H9 (cell line): ENCODE measurements at regions not wholly inside any gene's neighbourhood (a gene's known extent, or its start where the extent isn't known, plus 50 kb on each side); places are given as distances from the start of the nearest gene placed in this dataset.
A peak's percentile ranks its signal among the peaks of the same experiment; 100 is the strongest.

ENCODE experiments used
- DNase-seq: peaks from one replicate; pipeline ENCODE4 v3.0.0-alpha.2; 2017
- H2AFZ ChIP-seq: one replicate; pipeline ENCODE4 v1.6.1; 2013; ENCODE audit warnings: mild to moderate bottlenecking, low read length, control low read depth, moderate library complexity
- H2AK5ac ChIP-seq: 2 replicates; pipeline ENCODE4 v1.6.1; 2013; ENCODE audit warnings: low read length, control low read depth, mixed read lengths; ENCODE audit not compliant: insufficient read length
- H2BK120ac ChIP-seq: one replicate; pipeline ENCODE4 v1.6.1; 2013; ENCODE audit warnings: low read depth, mild to moderate bottlenecking, low read length, control low read depth, inconsistent platforms; ENCODE audit not compliant: poor library complexity, severe bottlenecking
- H2BK12ac ChIP-seq: 2 replicates; pipeline ENCODE4 v1.6.1; 2013; ENCODE audit warnings: low read length, control low read depth, mixed read lengths, low read depth; ENCODE audit not compliant: insufficient read length
- H2BK15ac ChIP-seq: 2 replicates; pipeline ENCODE4 v1.6.1; 2013; ENCODE audit warnings: low read depth, low read length, control low read depth
- H2BK20ac ChIP-seq: one replicate; pipeline ENCODE4 v1.6.1; 2013; ENCODE audit warnings: low read depth, mild to moderate bottlenecking, low read length, control low read depth, inconsistent platforms; ENCODE audit not compliant: poor library complexity, severe bottlenecking
- H2BK5ac ChIP-seq: 2 replicates; pipeline ENCODE4 v1.6.1; 2013; ENCODE audit warnings: low read length, control low read depth, mixed read lengths; ENCODE audit not compliant: insufficient read length
- H3K14ac ChIP-seq: 2 replicates; pipeline ENCODE4 v1.6.1; 2013; ENCODE audit warnings: low read length, control low read depth; ENCODE audit not compliant: insufficient read depth
- H3K18ac ChIP-seq: 2 replicates; pipeline ENCODE4 v1.6.1; 2013; ENCODE audit warnings: low read depth, mild to moderate bottlenecking, mixed read lengths, low read length, control low read depth; ENCODE audit not compliant: insufficient read length
- H3K23ac ChIP-seq: 2 replicates; pipeline ENCODE4 v1.6.1; 2013; ENCODE audit warnings: low read length, control low read depth, mixed read lengths, low read depth; ENCODE audit not compliant: insufficient read length
- H3K23me2 ChIP-seq: 2 replicates; pipeline ENCODE4 v1.6.1; 2013; ENCODE audit warnings: low read depth, mild to moderate bottlenecking, mixed read lengths, low read length, control low read depth; ENCODE audit not compliant: insufficient read length, poor library complexity, severe bottlenecking
- H3K27ac ChIP-seq: 2 replicates; pipeline ENCODE4 v1.5.1; 2013; ENCODE audit warnings: low read length, control low read depth, mixed read lengths, low read depth; ENCODE audit not compliant: insufficient read length
- H3K27me3 ChIP-seq: 2 replicates; pipeline ENCODE4 v1.6.1; 2013; ENCODE audit warnings: low read length, control low read depth, inconsistent platforms; ENCODE audit not compliant: insufficient read depth
- H3K4ac ChIP-seq: 2 replicates; pipeline ENCODE4 v1.6.1; 2013; ENCODE audit warnings: low read depth, mild to moderate bottlenecking, control low read depth, inconsistent platforms, low read length, moderate library complexity
- H3K4me1 ChIP-seq: 2 replicates; pipeline ENCODE4 v1.6.1; 2013; ENCODE audit warnings: low read length, control low read depth, inconsistent platforms; ENCODE audit not compliant: insufficient read depth
- H3K4me2 ChIP-seq: 2 replicates; pipeline ENCODE4 v1.6.1; 2013; ENCODE audit warnings: low read length, control low read depth, mixed read lengths; ENCODE audit not compliant: insufficient read length, insufficient read depth
- H3K56ac ChIP-seq: 2 replicates; pipeline ENCODE4 v1.6.1; 2013; ENCODE audit warnings: low read depth, mild to moderate bottlenecking, mixed read lengths, low read length, control low read depth; ENCODE audit not compliant: insufficient read length
- H3K79me1 ChIP-seq: 2 replicates; pipeline ENCODE4 v1.6.1; 2013; ENCODE audit warnings: low read depth, mild to moderate bottlenecking, moderate library complexity, low read length, control low read depth, inconsistent platforms; ENCODE audit not compliant: insufficient read depth, poor library complexity, severe bottlenecking
- H3K79me2 ChIP-seq: 2 replicates; pipeline ENCODE4 v1.6.1; 2013; ENCODE audit warnings: low read length, control low read depth, inconsistent platforms; ENCODE audit not compliant: insufficient read depth
- H3K9ac ChIP-seq: 2 replicates; pipeline ENCODE4 v1.6.1; 2013; ENCODE audit warnings: low read length, control low read depth, mixed read lengths; ENCODE audit not compliant: insufficient read length; ENCODE audit errors: extremely low read depth
- H3K9me3 ChIP-seq: one replicate; pipeline ENCODE4 v1.6.1; 2013; ENCODE audit warnings: low read depth, low read length, inconsistent platforms; ENCODE audit not compliant: control insufficient read depth
- H3T11ph ChIP-seq: one replicate; pipeline ENCODE4 v1.6.1; 2013; ENCODE audit warnings: mild to moderate bottlenecking, low read length, control low read depth, inconsistent platforms
- H4K20me1 ChIP-seq: one replicate; pipeline ENCODE4 v1.6.1; 2013; ENCODE audit not compliant: control insufficient read depth, insufficient read length, insufficient read depth
- H4K5ac ChIP-seq: 2 replicates; pipeline ENCODE4 v1.6.1; 2013; ENCODE audit warnings: low read depth, mild to moderate bottlenecking, mixed read lengths, low read length, control low read depth; ENCODE audit not compliant: insufficient read length
- H4K8ac ChIP-seq: replicated peaks from 2 replicates; pipeline ENCODE4 v1.6.1; 2013; ENCODE audit warnings: low read length, control low read depth, mixed read lengths, low read depth; ENCODE audit not compliant: insufficient read length
- H4K91ac ChIP-seq: 2 replicates; pipeline ENCODE4 v1.6.1; 2013; ENCODE audit warnings: low read depth, mild to moderate bottlenecking, moderate library complexity, mixed read lengths, low read length, control low read depth; ENCODE audit not compliant: insufficient read length
- H3K27ac Mint-ChIP-seq, 3 experiments: 2 replicates in 2 of 3; 3 replicates in 1 of 3; pipeline ENCODE4 v1.8.0; 2020 to 2021; ENCODE audit warnings: mixed read lengths in 3 of 3, mild to moderate bottlenecking in 1 of 3, moderate library complexity in 1 of 3
- H3K27me3 Mint-ChIP-seq: 2 replicates; pipeline ENCODE4 v1.8.0; 2021; ENCODE audit warnings: low read depth, mild to moderate bottlenecking, moderate library complexity, mixed read lengths
- H3K36me3 Mint-ChIP-seq, 3 experiments: 2 replicates in 2 of 3; 3 replicates in 1 of 3; pipeline ENCODE4 v1.8.0; 2020 to 2021; ENCODE audit warnings: low read depth in 3 of 3, mixed read lengths in 3 of 3; ENCODE audit not compliant: insufficient read depth in 1 of 3
- H3K4me1 Mint-ChIP-seq, 2 experiments: 2 replicates each; pipeline ENCODE4 v1.8.0; 2020; ENCODE audit warnings: mixed read lengths in 2 of 2
- H3K4me3 Mint-ChIP-seq, 2 experiments: 2 replicates in 1 of 2; 3 replicates in 1 of 2; pipeline ENCODE4 v1.8.0; 2020 to 2021; ENCODE audit warnings: mild to moderate bottlenecking in 2 of 2, mixed read lengths in 2 of 2, moderate library complexity in 1 of 2
- H3K9me3 Mint-ChIP-seq, 2 experiments: 2 replicates in 1 of 2; 3 replicates in 1 of 2; pipeline ENCODE4 v1.8.0; 2020; ENCODE audit warnings: mild to moderate bottlenecking in 2 of 2, mixed read lengths in 2 of 2, moderate library complexity in 1 of 2
- TF ChIP-seq, protein P1 (sequence below): fragments of 200-600 bp; sonication (generic); conservative IDR thresholded peaks from 3 replicates; pipeline ENCODE4 v1.8.0; 2021; ENCODE audit warnings: antibody characterized with exemption, mild to moderate bottlenecking

DNA sequence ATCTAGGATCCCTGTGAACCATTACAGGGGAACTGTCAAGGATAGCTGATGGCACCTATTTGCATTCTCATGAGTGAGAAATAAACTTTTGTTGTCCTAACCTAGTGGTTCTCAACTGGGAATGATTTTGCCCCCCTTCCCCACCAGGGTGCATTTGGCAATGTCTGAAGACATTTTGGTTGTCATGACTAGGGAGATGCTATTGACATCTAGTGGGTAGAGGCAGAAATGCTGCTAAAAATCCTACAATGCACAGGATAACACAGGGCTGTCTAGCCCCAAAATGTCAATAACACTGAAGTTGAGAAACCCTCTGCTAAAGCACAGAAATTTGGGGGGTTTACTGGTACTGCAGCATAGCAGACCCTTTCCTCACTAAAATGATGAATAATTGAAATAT lies 140.9 kb upstream of the SRRM4 start:
- H3K4me1 Mint-ChIP-seq, result peaks cover 0 to 3% of the 10 kb centered on the region in 2 experiments; a peak in 1 of 4 replicates
- DNase-seq, result no peak
- H3K9me3 ChIP-seq, result no peaks in the 10 kb centered on the region

More for the DNA sequence above, 140.9 kb upstream of the SRRM4 start:
- no peak overlapping the region for H3K4ac ChIP-seq
- H2BK120ac ChIP-seq, result no peak overlapping the region
- H3K14ac ChIP-seq, result no peak overlapping the region
- H4K91ac ChIP-seq, result no peak overlapping the region
- H4K5ac ChIP-seq, result no peak overlapping the region
- no peak overlapping the region for H3K56ac ChIP-seq
- no peaks in the 10 kb centered on the region for H3K23me2 ChIP-seq
- H3K4me2 ChIP-seq, result no peak overlapping the region
- no peak overlapping the region for H3K27ac ChIP-seq
- H2BK20ac ChIP-seq, result no peak overlapping the region
- Mint-ChIP-seq H3K27me3 (peaks cover 18% of the 10 kb centered on the region), H3K36me3 (no peaks in the 10 kb centered on the region; a peak in 1 of 7 replicates), H3K4me3 (no peak overlapping the region), H3K27ac (no peak overlapping the region), H3K9me3 (no peaks in the 10 kb centered on the region)
- H2AK5ac ChIP-seq, result no peak overlapping the region
- H4K20me1 ChIP-seq, result no peaks in the 10 kb centered on the region
- no peaks in the 10 kb centered on the region for H3K79me2 ChIP-seq
- H3K79me1 ChIP-seq, result no peaks in the 10 kb centered on the region
- H3K23ac ChIP-seq, result no peak overlapping the region
- H3K27me3 ChIP-seq, result no peaks in the 10 kb centered on the region
- no peak overlapping the region for H2BK5ac ChIP-seq
- no peak overlapping the region for H3K9ac ChIP-seq
- no peak overlapping the region for H2BK15ac ChIP-seq
- H2AFZ ChIP-seq, result no peak overlapping the region
- H2BK12ac ChIP-seq, result no peak overlapping the region
- no peak overlapping the region for H4K8ac ChIP-seq
- TF ChIP-seq, protein P1, sequence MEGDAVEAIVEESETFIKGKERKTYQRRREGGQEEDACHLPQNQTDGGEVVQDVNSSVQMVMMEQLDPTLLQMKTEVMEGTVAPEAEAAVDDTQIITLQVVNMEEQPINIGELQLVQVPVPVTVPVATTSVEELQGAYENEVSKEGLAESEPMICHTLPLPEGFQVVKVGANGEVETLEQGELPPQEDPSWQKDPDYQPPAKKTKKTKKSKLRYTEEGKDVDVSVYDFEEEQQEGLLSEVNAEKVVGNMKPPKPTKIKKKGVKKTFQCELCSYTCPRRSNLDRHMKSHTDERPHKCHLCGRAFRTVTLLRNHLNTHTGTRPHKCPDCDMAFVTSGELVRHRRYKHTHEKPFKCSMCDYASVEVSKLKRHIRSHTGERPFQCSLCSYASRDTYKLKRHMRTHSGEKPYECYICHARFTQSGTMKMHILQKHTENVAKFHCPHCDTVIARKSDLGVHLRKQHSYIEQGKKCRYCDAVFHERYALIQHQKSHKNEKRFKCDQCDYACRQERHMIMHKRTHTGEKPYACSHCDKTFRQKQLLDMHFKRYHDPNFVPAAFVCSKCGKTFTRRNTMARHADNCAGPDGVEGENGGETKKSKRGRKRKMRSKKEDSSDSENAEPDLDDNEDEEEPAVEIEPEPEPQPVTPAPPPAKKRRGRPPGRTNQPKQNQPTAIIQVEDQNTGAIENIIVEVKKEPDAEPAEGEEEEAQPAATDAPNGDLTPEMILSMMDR, result peak; percentile 73
- no peaks in the 10 kb centered on the region for H3K4me1 ChIP-seq
- no peak overlapping the region for H3T11ph ChIP-seq
- H3K18ac ChIP-seq, result no peak overlapping the region
